C4-2B (cell line): ENCODE measurements at regions not wholly inside any gene's neighbourhood (a gene's known extent, or its start where the extent isn't known, plus 50 kb on each side); places are given as distances from the start of the nearest gene placed in this dataset.

Experiments
- CTCF ChIP-seq: fragments of 450-650 bp; conservative IDR thresholded peaks from 2 replicates; pipeline ENCODE4 v1.5.1; 2017; ENCODE audit warnings: mild to moderate bottlenecking
- ZFX ChIP-seq: fragments of 450-650 bp; IDR thresholded peaks from 2 replicates; pipeline ENCODE4 v1.6.1; 2017

GRCh38 chrX:118239178-118239870 lies 106.6 kb upstream of the WDR44 start:
- TF ChIP-seq CTCF (no peak), ZFX (no peak)
